ENCODE measurements at regions not wholly inside any gene's neighbourhood (a gene's known extent, or its start where the extent isn't known, plus 50 kb on each side); places are given as distances from the start of the nearest gene placed in this dataset.

DNA sequence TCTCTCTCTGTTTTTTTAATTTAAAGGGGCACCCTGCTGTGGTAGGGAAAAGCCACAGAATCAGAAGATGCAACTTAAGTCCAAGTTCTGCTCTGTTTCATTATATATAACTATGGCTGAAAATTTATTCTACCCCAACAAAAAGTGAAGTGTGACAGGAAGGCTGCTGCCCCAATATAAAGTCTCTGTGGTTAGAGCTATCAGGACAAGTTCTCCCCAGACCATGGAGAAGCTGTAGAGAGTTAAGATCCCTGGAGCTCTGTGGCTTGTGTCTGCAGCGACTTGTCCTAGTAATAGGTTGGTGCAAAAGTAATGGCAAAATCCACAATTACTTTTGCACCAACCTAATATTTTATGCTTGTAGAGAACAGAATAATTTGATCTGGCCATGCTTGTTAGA is 250.9 kb downstream of the PSAT1 start:
- TF ChIP-seq POLR2A (IDR thresholded peaks at IDR 0.05) (no peak), CTCF (IDR thresholded peaks at IDR 0.05) (no peak), POLR2AphosphoS5 (IDR thresholded peaks at IDR 0.05) (no peak)
